Peyer's patch (tissue), 4 donors: ENCODE measurements at regions not wholly inside any gene's neighbourhood (a gene's known extent, or its start where the extent isn't known, plus 50 kb on each side); places are given as distances from the start of the nearest gene placed in this dataset.

Source experiments
- POLR2A ChIP-seq, 2 donors: fragments of 450-650 bp; IDR thresholded peaks; one replicate each; pipeline ENCODE4 v1.5.1; 2017; ENCODE audit warnings: antibody characterized with exemption in 2 of 2, mild to moderate bottlenecking in 2 of 2, moderate library complexity in 2 of 2
- TF ChIP-seq, protein P1 (sequence below), 6 experiments: fragments of 450-650 bp in 4 of 6; fragments of 200-600 bp in 2 of 6; sonication (generic) in 1 of 6; IDR thresholded peaks; one replicate each; pipeline ENCODE4 v1.5.1; 2017 to 2019; ENCODE audit warnings: antibody characterized with exemption in 6 of 6, mild to moderate bottlenecking in 3 of 6, moderate library complexity in 1 of 6

GRCh38 chr14:98428483-98428994 is 843.5 kb downstream of the BCL11B start:
- TF ChIP-seq, protein P1, sequence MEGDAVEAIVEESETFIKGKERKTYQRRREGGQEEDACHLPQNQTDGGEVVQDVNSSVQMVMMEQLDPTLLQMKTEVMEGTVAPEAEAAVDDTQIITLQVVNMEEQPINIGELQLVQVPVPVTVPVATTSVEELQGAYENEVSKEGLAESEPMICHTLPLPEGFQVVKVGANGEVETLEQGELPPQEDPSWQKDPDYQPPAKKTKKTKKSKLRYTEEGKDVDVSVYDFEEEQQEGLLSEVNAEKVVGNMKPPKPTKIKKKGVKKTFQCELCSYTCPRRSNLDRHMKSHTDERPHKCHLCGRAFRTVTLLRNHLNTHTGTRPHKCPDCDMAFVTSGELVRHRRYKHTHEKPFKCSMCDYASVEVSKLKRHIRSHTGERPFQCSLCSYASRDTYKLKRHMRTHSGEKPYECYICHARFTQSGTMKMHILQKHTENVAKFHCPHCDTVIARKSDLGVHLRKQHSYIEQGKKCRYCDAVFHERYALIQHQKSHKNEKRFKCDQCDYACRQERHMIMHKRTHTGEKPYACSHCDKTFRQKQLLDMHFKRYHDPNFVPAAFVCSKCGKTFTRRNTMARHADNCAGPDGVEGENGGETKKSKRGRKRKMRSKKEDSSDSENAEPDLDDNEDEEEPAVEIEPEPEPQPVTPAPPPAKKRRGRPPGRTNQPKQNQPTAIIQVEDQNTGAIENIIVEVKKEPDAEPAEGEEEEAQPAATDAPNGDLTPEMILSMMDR (IDR thresholded peaks at IDR 0.05), result no peak
- no peak for TF ChIP-seq POLR2A (IDR thresholded peaks at IDR 0.05)
